Neural cell (in vitro differentiated cells): ENCODE measurements at regions not wholly inside any gene's neighbourhood (a gene's known extent, or its start where the extent isn't known, plus 50 kb on each side); places are given as distances from the start of the nearest gene placed in this dataset.
A peak's percentile ranks its signal among the peaks of the same experiment; 100 is the strongest.

Source experiments
- H2AFZ ChIP-seq: fragments of 200-600, 300-800 bp; sonication (generic), shearing (Covaris generic); 2 replicates; pipeline ENCODE4 v1.6.0; 2014; ENCODE audit warnings: low read depth, mild to moderate bottlenecking, antibody characterized with exemption, low read length, moderate library complexity
- H3F3A ChIP-seq: fragments of 200-600 bp; shearing (Covaris generic); 2 replicates; pipeline ENCODE4 v1.6.1; 2016; ENCODE audit warnings: mild to moderate bottlenecking, moderate library complexity, mixed read lengths, antibody characterized with exemption, low read length; ENCODE audit not compliant: insufficient read depth, poor library complexity, severe bottlenecking
- H3K27ac ChIP-seq: fragments of 200-600, 300-800 bp; sonication (generic), shearing (Covaris generic); 2 replicates; pipeline ENCODE4 v1.5.1; 2014; ENCODE audit warnings: mild to moderate bottlenecking, low read length, moderate library complexity
- H3K27me3 ChIP-seq: fragments of 300-800, 200-600 bp; sonication (generic), shearing (Covaris generic); 2 replicates; pipeline ENCODE4 v1.6.0; 2014; ENCODE audit warnings: mild to moderate bottlenecking, low read depth, low read length, moderate library complexity; ENCODE audit not compliant: insufficient read depth
- H3K36me3 ChIP-seq: fragments of 300-800, 200-600 bp; sonication (generic), shearing (Covaris generic); 2 replicates; pipeline ENCODE4 v1.5.1; 2014; ENCODE audit warnings: mild to moderate bottlenecking, antibody characterized with exemption, low read length, moderate library complexity; ENCODE audit not compliant: insufficient read depth
- H3K4me2 ChIP-seq: fragments of 300-800, 200-600 bp; sonication (generic), shearing (Covaris generic); 2 replicates; pipeline ENCODE4 v1.6.0; 2014; ENCODE audit warnings: mild to moderate bottlenecking, low read length
- H3K4me3 ChIP-seq: fragments of 300-800, 200-600 bp; sonication (generic), shearing (Covaris generic); 2 replicates; pipeline ENCODE4 v1.5.1; 2014; ENCODE audit warnings: mild to moderate bottlenecking, low read length, moderate library complexity
- H3K79me2 ChIP-seq: fragments of 200-600 bp; shearing (Covaris generic); replicated peaks from 2 replicates; pipeline ENCODE4 v1.6.0; 2014; ENCODE audit warnings: mild to moderate bottlenecking, low read length, moderate library complexity; ENCODE audit not compliant: insufficient read depth
- H3K9ac ChIP-seq: fragments of 300-800, 200-600 bp; sonication (generic), shearing (Covaris generic); 2 replicates; pipeline ENCODE4 v1.6.1; 2016; ENCODE audit warnings: mild to moderate bottlenecking, low read length, mixed read lengths
- H3K9me2 ChIP-seq: fragments of 200-600 bp; shearing (Covaris generic); 2 replicates; pipeline ENCODE4 v1.6.1; 2016; ENCODE audit warnings: mild to moderate bottlenecking, low read length, mixed read lengths; ENCODE audit not compliant: insufficient read depth
- H3K9me3 ChIP-seq: fragments of 200-600, 300-800 bp; sonication (generic), shearing (Covaris generic); 2 replicates; pipeline ENCODE4 v1.6.1; 2016; ENCODE audit warnings: mild to moderate bottlenecking, mixed run types, low read length, moderate library complexity, mixed read lengths
- H4K20me1 ChIP-seq: fragments of 200-600 bp; shearing (Covaris generic); 2 replicates; pipeline ENCODE4 v1.6.1; 2016; ENCODE audit warnings: mild to moderate bottlenecking, mixed run types; ENCODE audit not compliant: insufficient read depth
- EP300 ChIP-seq: fragments of 450-650 bp; conservative IDR thresholded peaks from 2 replicates; pipeline ENCODE4 v1.6.1; 2014; ENCODE audit warnings: antibody characterized with exemption, mild to moderate bottlenecking, moderate library complexity; ENCODE audit not compliant: poor library complexity, severe bottlenecking
- EZH2 ChIP-seq: fragments of 200-600, 300-800 bp; shearing (Covaris generic), sonication (generic); IDR thresholded peaks from 2 replicates; pipeline ENCODE4 v1.6.1; 2014; ENCODE audit warnings: antibody characterized with exemption, low read length, borderline replicate concordance, mild to moderate bottlenecking; ENCODE audit not compliant: insufficient read depth, poor library complexity, severe bottlenecking
- MXI1 ChIP-seq: fragments of 450-650 bp; conservative IDR thresholded peaks from 2 replicates; pipeline ENCODE4 v1.6.1; 2014; ENCODE audit warnings: antibody characterized with exemption, mild to moderate bottlenecking; ENCODE audit not compliant: poor library complexity, severe bottlenecking
- POLR2AphosphoS5 ChIP-seq: IDR thresholded peaks from 2 replicates; pipeline ENCODE4 v1.6.1; 2012
- RAD21 ChIP-seq: fragments of 450-650 bp; conservative IDR thresholded peaks from 2 replicates; pipeline ENCODE4 v1.6.1; 2014; ENCODE audit warnings: antibody characterized with exemption, mild to moderate bottlenecking, moderate library complexity
- REST ChIP-seq: IDR thresholded peaks from 2 replicates; pipeline ENCODE4 v1.6.1; 2012; ENCODE audit warnings: borderline replicate concordance
- SMC3 ChIP-seq: fragments of 450-650 bp; conservative IDR thresholded peaks from 2 replicates; pipeline ENCODE4 v1.6.1; 2014; ENCODE audit warnings: antibody characterized with exemption, mild to moderate bottlenecking, moderate library complexity; ENCODE audit not compliant: poor library complexity
- TAF1 ChIP-seq: IDR thresholded peaks from 2 replicates; pipeline ENCODE4 v1.6.1; 2012; ENCODE audit warnings: low read depth

GRCh38 chr3:14324224-14324944 lies 78.0 kb upstream of the SLC6A6 start:
- H3K4me2 ChIP-seq = no peak overlapping the region
- no peak overlapping the region for H3K27ac ChIP-seq
- no peaks in the 10 kb centered on the region for H4K20me1 ChIP-seq
- TF ChIP-seq MXI1 = no peak
- no peak for TF ChIP-seq RAD21
- no peak for TF ChIP-seq EP300
- no peaks in the 10 kb centered on the region for H3K27me3 ChIP-seq
- H3K9me2 ChIP-seq = no peaks in the 10 kb centered on the region
- H3K79me2 ChIP-seq = no peaks in the 10 kb centered on the region
- H3K9me3 ChIP-seq = no peaks in the 10 kb centered on the region
- H3K9ac ChIP-seq = no peak overlapping the region
- no peaks in the 10 kb centered on the region for H3K36me3 ChIP-seq
- H2AFZ ChIP-seq = no peak overlapping the region
- H3F3A ChIP-seq = no peaks in the 10 kb centered on the region
- H3K4me3 ChIP-seq = no peak overlapping the region

GRCh38 chr3:14328422-14328821 lies 74.0 kb upstream of the SLC6A6 start:
- H3F3A ChIP-seq = no peaks in the 10 kb centered on the region
- H3K9me3 ChIP-seq = no peaks in the 10 kb centered on the region
- no peaks in the 10 kb centered on the region for H3K9me2 ChIP-seq
- H3K9ac ChIP-seq = no peak overlapping the region
- H3K4me3 ChIP-seq = no peak overlapping the region
- TF ChIP-seq EP300 = no peak
- TF ChIP-seq TAF1 = no peak
- TF ChIP-seq RAD21 = no peak
- no peak for TF ChIP-seq EZH2
- no peak for TF ChIP-seq REST
- TF ChIP-seq POLR2AphosphoS5 = no peak
- H4K20me1 ChIP-seq = no peaks in the 10 kb centered on the region
- no peaks in the 10 kb centered on the region for H3K36me3 ChIP-seq
- no peak overlapping the region for H3K27ac ChIP-seq
- H2AFZ ChIP-seq = no peak overlapping the region
- no peaks in the 10 kb centered on the region for H3K27me3 ChIP-seq
- H3K79me2 ChIP-seq = no peaks in the 10 kb centered on the region
- H3K4me2 ChIP-seq = no peak overlapping the region

- H2AFZ ChIP-seq = peak overlapping the region; percentile 12
- no peaks in the 10 kb centered on the region for H3F3A ChIP-seq
- H3K9me3 ChIP-seq = no peaks in the 10 kb centered on the region
- H3K27ac ChIP-seq = peak overlapping the region; percentile 42
- no peaks in the 10 kb centered on the region for H4K20me1 ChIP-seq
- H3K79me2 ChIP-seq = no peaks in the 10 kb centered on the region
- peak overlapping the region; percentile 18 for H3K9ac ChIP-seq
- no peaks in the 10 kb centered on the region for H3K27me3 ChIP-seq
- H3K9me2 ChIP-seq = no peaks in the 10 kb centered on the region
- no peak overlapping the region for H3K4me2 ChIP-seq
- no peak overlapping the region for H3K4me3 ChIP-seq
- peak; percentile 40 for TF ChIP-seq REST
- peak; percentile 37 for TF ChIP-seq POLR2AphosphoS5
- TF ChIP-seq SMC3 = no peak
- H3K36me3 ChIP-seq = no peaks in the 10 kb centered on the region
Measured at GRCh38 chr3:14329116-14329830, 73.1 kb upstream of the SLC6A6 start.
